DOHH2 (cell line): ENCODE measurements at regions not wholly inside any gene's neighbourhood (a gene's known extent, or its start where the extent isn't known, plus 50 kb on each side); places are given as distances from the start of the nearest gene placed in this dataset.

Source experiments
- CTCF ChIP-seq: fragments of 200-600 bp; sonication (generic); IDR thresholded peaks from one replicate; pipeline ENCODE4 v1.5.1; 2014; ENCODE audit warnings: antibody characterized with exemption, mild to moderate bottlenecking, low read depth, low read length; ENCODE audit not compliant: poor library complexity, severe bottlenecking
- EZH2phosphoT487 ChIP-seq: fragments of 200-600 bp; sonication (generic); IDR thresholded peaks from 2 replicates; pipeline ENCODE4 v1.6.1; 2017; ENCODE audit warnings: borderline replicate concordance, mild to moderate bottlenecking, antibody characterized with exemption, low read length, moderate library complexity, mixed read lengths

GRCh38 chr9:106691627-106692026, 171.3 kb upstream of the ZNF462 start:
- no peak for TF ChIP-seq CTCF
- TF ChIP-seq EZH2phosphoT487, result no peak
